ENCODE measurements at regions not wholly inside any gene's neighbourhood (a gene's known extent, or its start where the extent isn't known, plus 50 kb on each side); places are given as distances from the start of the nearest gene placed in this dataset.
"Not testable (repeated sequence)": the region's sequence is repeated elsewhere in the genome, so short reads cannot be mapped to it uniquely, and the experiment has no call there.

GRCh38 chrX:124747295-124747694, 400.9 kb downstream of the SH2D1A start:
- no peak overlapping the region for H3K27ac Mint-ChIP-seq
- no peak for TF ChIP-seq CTCF (IDR thresholded peaks at IDR 0.05; ENCODE audit: unreplicated experiment in 3 of 3)
- no peaks in the 10 kb centered on the region for H3K27me3 Mint-ChIP-seq (ENCODE audit: low read depth)
- no peaks in the 10 kb centered on the region for H3K9me3 Mint-ChIP-seq
- H3K4me3 Mint-ChIP-seq: no peak overlapping the region
- H3K4me1 Mint-ChIP-seq: no peaks in the 10 kb centered on the region
- no peaks in the 10 kb centered on the region for H3K36me3 Mint-ChIP-seq (ENCODE audit: low read depth)

GRCh38 chrX:124764354-124764753, 418.0 kb downstream of the SH2D1A start:
- Mint-ChIP-seq H3K4me3 (no peak overlapping the region), H3K27me3 (ENCODE audit: low read depth) (no peaks in the 10 kb centered on the region), H3K36me3 (ENCODE audit: low read depth) (no peaks in the 10 kb centered on the region), H3K9me3 (no peaks in the 10 kb centered on the region), H3K27ac (no peak overlapping the region), H3K4me1 (no peaks in the 10 kb centered on the region)
- TF ChIP-seq CTCF (IDR thresholded peaks at IDR 0.05; ENCODE audit: unreplicated experiment in 3 of 3): no peak

DNA sequence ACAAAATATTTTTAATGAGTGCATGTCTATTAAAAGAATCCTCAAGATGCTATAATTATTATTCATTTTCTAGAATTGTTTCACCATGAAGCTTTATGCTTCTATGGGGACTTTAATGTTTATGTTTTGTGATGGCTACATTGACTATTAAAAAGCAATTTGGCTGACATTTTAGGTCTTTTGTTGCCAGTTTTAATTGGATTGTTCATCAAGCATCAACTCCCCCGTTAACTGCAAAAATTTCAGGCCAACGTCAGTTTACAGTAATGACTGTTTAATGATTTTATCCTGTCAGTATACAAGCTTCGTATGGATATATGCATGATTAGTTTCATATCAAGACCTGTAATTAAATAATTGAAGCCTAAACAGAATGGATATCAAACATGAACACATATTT, 422.8 kb downstream of the SH2D1A start:
- Mint-ChIP-seq H3K4me1 (no peaks in the 10 kb centered on the region), H3K9me3 (no peaks in the 10 kb centered on the region), H3K27me3 (ENCODE audit: low read depth) (no peaks in the 10 kb centered on the region), H3K4me3 (no peak overlapping the region), H3K36me3 (ENCODE audit: low read depth) (no peaks in the 10 kb centered on the region), H3K27ac (no peak overlapping the region)
- TF ChIP-seq CTCF (IDR thresholded peaks at IDR 0.05; ENCODE audit: unreplicated experiment in 3 of 3): no peak

DNA sequence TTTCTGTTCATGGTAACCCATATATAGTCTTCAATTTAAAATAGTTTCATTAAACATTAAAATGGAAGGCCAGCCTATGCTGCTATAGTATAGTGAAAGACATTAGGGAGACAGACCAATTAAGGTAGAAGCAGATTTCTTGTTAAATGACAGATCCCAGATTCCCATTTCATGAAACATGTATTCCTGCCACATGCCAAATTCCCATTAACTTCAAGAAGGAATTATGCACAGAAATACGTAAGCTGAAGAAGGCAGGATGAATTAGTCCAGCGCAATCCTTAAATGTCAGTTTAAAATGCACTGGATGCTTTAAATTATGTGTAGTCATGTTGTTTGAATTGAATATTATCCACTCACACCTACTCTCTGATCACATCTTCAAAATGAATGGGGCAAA, 424.9 kb downstream of the SH2D1A start:
- no peak overlapping the region for H3K4me3 Mint-ChIP-seq
- H3K27ac Mint-ChIP-seq: no peak overlapping the region
- no peaks in the 10 kb centered on the region for H3K36me3 Mint-ChIP-seq (ENCODE audit: low read depth)
- no peaks in the 10 kb centered on the region for H3K27me3 Mint-ChIP-seq (ENCODE audit: low read depth)
- no peaks in the 10 kb centered on the region for H3K9me3 Mint-ChIP-seq
- H3K4me1 Mint-ChIP-seq: no peaks in the 10 kb centered on the region
- TF ChIP-seq CTCF (IDR thresholded peaks at IDR 0.05; ENCODE audit: unreplicated experiment in 3 of 3): no peak

GRCh38 chrX:124788253-124788652, 441.9 kb downstream of the SH2D1A start:
- not testable (repeated sequence) for H3K27ac Mint-ChIP-seq; H3K4me1 Mint-ChIP-seq; H3K27me3 Mint-ChIP-seq (ENCODE audit: low read depth); H3K36me3 Mint-ChIP-seq (ENCODE audit: low read depth); H3K9me3 Mint-ChIP-seq; H3K4me3 Mint-ChIP-seq

GRCh38 chrX:124789874-124790273, 443.5 kb downstream of the SH2D1A start:
- not testable (repeated sequence) for H3K27me3 Mint-ChIP-seq (ENCODE audit: low read depth); H3K4me1 Mint-ChIP-seq; H3K4me3 Mint-ChIP-seq; H3K27ac Mint-ChIP-seq; H3K36me3 Mint-ChIP-seq (ENCODE audit: low read depth); H3K9me3 Mint-ChIP-seq

- no peak for TF ChIP-seq CTCF (IDR thresholded peaks at IDR 0.05; ENCODE audit: unreplicated experiment in 3 of 3)
- H3K4me3 Mint-ChIP-seq: no peak overlapping the region
- peaks cover 7% of the 10 kb centered on the region for H3K9me3 Mint-ChIP-seq
- H3K4me1 Mint-ChIP-seq: no peaks in the 10 kb centered on the region
- no peak overlapping the region for H3K27ac Mint-ChIP-seq
- no peaks in the 10 kb centered on the region for H3K36me3 Mint-ChIP-seq (ENCODE audit: low read depth)
- no peaks in the 10 kb centered on the region for H3K27me3 Mint-ChIP-seq (ENCODE audit: low read depth)
Measured at GRCh38 chrX:124791492-124792095, 445.2 kb downstream of the SH2D1A start.

Measured in nephron (organoid).